Hepatocyte (in vitro differentiated cells): ENCODE measurements at regions not wholly inside any gene's neighbourhood (a gene's known extent, or its start where the extent isn't known, plus 50 kb on each side); places are given as distances from the start of the nearest gene placed in this dataset.

Experiments used
- CTCF ChIP-seq: fragments of 200-600 bp; sonication (generic); IDR thresholded peaks from 2 replicates; pipeline ENCODE4 v1.5.1; 2016; ENCODE audit warnings: antibody characterized with exemption, mild to moderate bottlenecking; ENCODE audit not compliant: poor library complexity
- EZH2 ChIP-seq: fragments of 200-600 bp; sonication (generic); IDR thresholded peaks from 2 replicates; pipeline ENCODE4 v1.6.1; 2016; ENCODE audit warnings: antibody characterized with exemption, mild to moderate bottlenecking, borderline replicate concordance
- EZH2phosphoT487 ChIP-seq: fragments of 200-600 bp; sonication (generic); IDR thresholded peaks from one replicate; pipeline ENCODE4 v1.6.1; 2018; ENCODE audit warnings: antibody characterized with exemption, mild to moderate bottlenecking, low read depth, moderate library complexity; ENCODE audit not compliant: unreplicated experiment, severe bottlenecking

- no peak for TF ChIP-seq CTCF
- no peak for TF ChIP-seq EZH2phosphoT487
- no peak for TF ChIP-seq EZH2
Observed at GRCh38 chr2:64731263-64731643, 77.5 kb upstream of the SERTAD2 start.
